Sigmoid colon (tissue), 4 donors: ENCODE measurements at regions not wholly inside any gene's neighbourhood (a gene's known extent, or its start where the extent isn't known, plus 50 kb on each side); places are given as distances from the start of the nearest gene placed in this dataset.

ENCODE experiments used
- POLR2A ChIP-seq, 2 donors: fragments of 450-650 bp; IDR thresholded peaks; one replicate each; pipeline ENCODE4 v1.6.1; 2016; ENCODE audit warnings: antibody characterized with exemption in 2 of 2, mild to moderate bottlenecking in 2 of 2, moderate library complexity in 2 of 2
- POLR2AphosphoS5 ChIP-seq, 4 donors: sonication (generic); formaldehyde crosslinking; IDR thresholded peaks; one replicate each; pipeline ENCODE4 v1.6.1; 2017; ENCODE audit warnings: antibody characterized with exemption in 4 of 4
- TF ChIP-seq, protein P1 (sequence below), 4 experiments: fragments of 450-650 bp in 3 of 4; fragments of 200-600 bp in 1 of 4; IDR thresholded peaks; one replicate each; pipeline ENCODE4 v1.5.1; 2016 to 2019; ENCODE audit warnings: antibody characterized with exemption in 4 of 4, mild to moderate bottlenecking in 3 of 4, moderate library complexity in 2 of 4

DNA sequence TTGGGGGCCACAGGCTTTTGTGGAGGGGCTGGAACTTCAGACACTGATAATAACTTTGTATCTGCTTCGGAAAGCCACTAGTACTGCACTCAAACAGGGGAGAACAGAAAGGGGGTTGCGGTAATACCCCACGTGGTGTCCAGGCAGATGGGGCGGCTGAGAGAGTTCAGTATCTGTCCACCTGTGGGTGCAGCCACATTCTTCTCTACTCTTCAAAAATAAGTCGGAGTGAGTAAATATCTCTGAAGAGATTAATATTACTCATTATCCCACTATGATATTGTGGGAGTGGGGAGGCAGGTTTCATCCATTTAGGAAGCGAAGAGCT, 102.1 kb upstream of the SSBP2 start:
- TF ChIP-seq, protein P1, sequence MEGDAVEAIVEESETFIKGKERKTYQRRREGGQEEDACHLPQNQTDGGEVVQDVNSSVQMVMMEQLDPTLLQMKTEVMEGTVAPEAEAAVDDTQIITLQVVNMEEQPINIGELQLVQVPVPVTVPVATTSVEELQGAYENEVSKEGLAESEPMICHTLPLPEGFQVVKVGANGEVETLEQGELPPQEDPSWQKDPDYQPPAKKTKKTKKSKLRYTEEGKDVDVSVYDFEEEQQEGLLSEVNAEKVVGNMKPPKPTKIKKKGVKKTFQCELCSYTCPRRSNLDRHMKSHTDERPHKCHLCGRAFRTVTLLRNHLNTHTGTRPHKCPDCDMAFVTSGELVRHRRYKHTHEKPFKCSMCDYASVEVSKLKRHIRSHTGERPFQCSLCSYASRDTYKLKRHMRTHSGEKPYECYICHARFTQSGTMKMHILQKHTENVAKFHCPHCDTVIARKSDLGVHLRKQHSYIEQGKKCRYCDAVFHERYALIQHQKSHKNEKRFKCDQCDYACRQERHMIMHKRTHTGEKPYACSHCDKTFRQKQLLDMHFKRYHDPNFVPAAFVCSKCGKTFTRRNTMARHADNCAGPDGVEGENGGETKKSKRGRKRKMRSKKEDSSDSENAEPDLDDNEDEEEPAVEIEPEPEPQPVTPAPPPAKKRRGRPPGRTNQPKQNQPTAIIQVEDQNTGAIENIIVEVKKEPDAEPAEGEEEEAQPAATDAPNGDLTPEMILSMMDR (IDR thresholded peaks at IDR 0.05) = no peak
- TF ChIP-seq POLR2AphosphoS5 (IDR thresholded peaks at IDR 0.05) = no peak
- no peak for TF ChIP-seq POLR2A (IDR thresholded peaks at IDR 0.05)
